AG09309 (cell line): ENCODE measurements at regions not wholly inside any gene's neighbourhood (a gene's known extent, or its start where the extent isn't known, plus 50 kb on each side); places are given as distances from the start of the nearest gene placed in this dataset.
"Not testable (repeated sequence)": the region's sequence is repeated elsewhere in the genome, so short reads cannot be mapped to it uniquely, and the experiment has no call there.

Experiments
- DNase-seq: peaks from one replicate; pipeline ENCODE4 v3.0.0-alpha.2; 2010; ENCODE audit warnings: low read depth
- H3K4me3 ChIP-seq: 2 replicates; pipeline ENCODE4 v1.5.1; 2011; ENCODE audit warnings: mild to moderate bottlenecking, low read depth, low read length, moderate library complexity; ENCODE audit not compliant: control insufficient read depth
- TF ChIP-seq, protein P1 (sequence below): IDR thresholded peaks from 2 replicates; pipeline ENCODE4 v1.5.1; 2011; ENCODE audit warnings: mild to moderate bottlenecking, low read depth, low read length, inconsistent platforms; ENCODE audit not compliant: insufficient read depth, control insufficient read depth; ENCODE audit errors: missing control alignments

DNA sequence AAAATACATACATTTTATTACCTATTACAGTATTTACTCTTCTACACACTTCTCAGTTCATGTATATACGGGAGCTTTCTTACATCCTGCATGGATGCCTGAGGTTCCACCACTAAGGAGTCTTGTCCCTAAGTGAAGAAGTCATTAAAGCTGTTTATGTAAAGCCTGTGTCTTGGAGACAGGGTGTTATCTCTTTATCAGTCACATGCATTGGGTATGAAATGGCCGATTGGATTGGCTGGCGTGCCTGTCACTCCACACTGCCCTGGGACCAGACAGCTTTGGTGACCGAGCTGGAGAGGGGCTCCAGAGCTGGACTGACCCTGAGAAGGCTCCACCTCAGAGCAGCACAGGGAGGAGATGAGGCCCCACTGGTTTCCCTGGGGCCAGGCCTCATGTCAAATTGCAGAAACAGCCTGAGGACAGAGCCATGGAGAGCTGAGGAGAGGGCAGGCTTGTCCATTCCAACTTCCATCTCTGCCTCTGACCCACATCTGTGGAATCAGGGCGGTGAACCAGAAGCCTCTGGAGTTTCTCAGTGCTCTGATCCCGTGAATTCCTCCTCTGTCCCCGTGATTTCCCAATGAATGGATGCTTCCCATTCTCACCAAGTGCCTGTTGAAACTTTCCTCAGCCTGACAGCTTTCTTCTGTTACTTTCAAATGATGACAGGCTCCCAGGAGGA is 628.8 kb downstream of the PRIM2 start:
- DNase-seq, H3K4me3 ChIP-seq: not testable (repeated sequence)

DNA sequence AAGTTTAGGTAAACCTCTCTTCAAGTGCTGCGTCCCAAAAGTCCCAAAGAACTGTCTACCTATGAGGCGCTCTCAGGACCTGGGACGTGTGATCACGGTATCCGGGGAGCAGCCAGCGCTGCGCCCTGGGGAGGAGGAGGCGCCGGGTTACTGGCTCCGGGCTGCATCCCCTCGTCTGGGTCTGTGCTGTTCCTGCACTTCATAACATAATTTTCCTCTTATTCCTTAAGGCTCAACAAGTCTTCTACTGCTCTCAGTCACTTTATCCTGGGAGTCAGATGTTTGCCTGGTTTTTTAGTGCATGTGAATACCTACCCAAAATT is 629.3 kb downstream of the PRIM2 start:
- H3K4me3 ChIP-seq, DNase-seq: not testable (repeated sequence)

DNA sequence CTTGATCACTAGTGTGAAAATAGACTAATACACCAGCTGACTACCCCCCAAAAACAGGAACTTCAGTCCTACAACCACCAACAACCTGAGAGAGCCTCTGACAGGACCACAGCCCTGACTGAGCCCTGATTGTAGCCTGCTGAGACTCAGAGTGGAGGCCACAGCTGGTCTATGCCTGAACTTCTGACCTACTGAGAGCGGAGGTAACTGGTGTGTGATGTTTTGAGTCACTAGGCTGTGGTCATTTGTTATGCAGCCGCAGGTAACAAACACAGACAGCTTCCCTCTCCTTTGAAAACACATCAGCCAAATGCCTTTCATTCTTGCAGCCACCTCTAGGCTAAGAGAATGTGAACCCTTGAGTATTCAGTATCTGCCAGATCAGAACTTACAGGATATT is 631.1 kb downstream of the PRIM2 start:
- not testable (repeated sequence) for H3K4me3 ChIP-seq, DNase-seq

DNA sequence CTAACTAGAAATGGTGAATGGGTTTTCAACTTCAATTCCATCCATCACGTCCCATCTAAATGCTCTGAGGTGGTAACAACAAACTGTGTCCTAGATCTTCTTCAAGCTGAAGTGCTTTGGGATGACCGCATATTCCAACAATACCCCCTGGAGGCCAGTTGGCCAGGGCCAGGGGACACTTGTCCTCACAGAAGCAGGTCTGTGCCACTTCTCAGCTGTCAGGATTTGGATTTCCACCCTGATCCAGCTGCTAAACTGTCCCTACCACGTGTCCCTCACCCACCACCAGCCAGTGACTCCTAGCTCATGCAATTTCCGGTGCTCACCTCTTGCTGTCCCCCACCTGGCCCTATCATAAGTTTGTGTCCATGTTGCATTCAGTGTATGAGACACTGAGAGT is 633.0 kb downstream of the PRIM2 start:
- not testable (repeated sequence) for DNase-seq, H3K4me3 ChIP-seq

DNA sequence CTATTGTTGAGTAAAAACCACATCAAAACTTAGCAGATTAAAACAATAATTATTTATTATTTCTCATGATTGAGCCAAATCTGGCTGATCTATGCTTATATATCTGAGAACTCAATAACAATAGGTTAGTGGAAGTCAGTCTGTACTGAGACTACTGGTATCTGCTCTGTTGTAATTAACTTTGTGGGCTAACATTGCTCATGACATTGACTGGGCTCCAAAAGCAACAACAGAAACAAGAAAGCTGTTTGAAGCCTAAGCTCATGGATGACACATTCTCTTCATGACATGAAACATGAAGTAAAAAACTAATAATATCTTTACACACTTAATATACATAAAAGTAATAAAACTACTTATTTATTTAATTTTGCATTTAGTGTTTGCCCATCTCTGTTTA is 649.3 kb downstream of the PRIM2 start:
- DNase-seq = peak; percentile 1
- not testable (repeated sequence) for H3K4me3 ChIP-seq

DNA sequence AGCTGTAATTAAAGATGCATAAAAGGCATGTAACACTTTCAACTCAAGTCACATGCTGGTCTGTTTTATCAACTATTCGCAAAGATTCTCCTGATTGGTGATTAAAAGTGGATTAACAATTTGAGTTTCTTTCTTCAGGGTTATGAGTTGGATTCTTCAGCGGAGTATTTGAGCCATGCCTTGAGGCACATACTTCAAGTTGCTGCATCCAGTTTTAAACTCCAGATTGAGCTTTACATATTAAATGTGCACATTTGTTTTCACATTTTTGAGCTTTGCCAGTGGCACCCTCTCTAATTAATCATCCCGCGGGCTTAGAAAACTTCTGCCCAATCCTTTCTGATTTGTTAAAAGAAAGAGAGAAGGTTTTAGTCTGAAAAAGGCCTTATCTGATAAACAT is 654.5 kb downstream of the PRIM2 start:
- H3K4me3 ChIP-seq, DNase-seq: not testable (repeated sequence)

DNA sequence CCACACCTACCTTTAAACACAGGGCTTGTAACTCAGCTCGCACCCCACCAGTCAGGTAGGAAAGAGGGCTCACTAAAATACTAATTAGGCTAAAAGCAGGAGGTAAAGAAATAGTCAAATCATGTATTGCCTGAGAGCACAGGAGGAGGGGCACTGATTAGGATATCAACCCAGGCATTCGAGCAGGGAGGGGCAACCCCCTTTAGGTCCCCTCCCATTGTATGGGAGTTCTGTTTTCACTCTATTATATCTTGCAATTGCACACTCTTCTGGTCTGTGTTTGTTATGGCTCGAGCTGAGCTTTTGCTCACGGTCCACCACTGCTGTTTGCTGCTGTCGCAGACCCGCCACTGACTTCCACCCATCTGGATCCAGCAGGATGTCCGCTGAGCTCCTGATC is 657.2 kb downstream of the PRIM2 start:
- DNase-seq = no peak
- TF ChIP-seq, protein P1, sequence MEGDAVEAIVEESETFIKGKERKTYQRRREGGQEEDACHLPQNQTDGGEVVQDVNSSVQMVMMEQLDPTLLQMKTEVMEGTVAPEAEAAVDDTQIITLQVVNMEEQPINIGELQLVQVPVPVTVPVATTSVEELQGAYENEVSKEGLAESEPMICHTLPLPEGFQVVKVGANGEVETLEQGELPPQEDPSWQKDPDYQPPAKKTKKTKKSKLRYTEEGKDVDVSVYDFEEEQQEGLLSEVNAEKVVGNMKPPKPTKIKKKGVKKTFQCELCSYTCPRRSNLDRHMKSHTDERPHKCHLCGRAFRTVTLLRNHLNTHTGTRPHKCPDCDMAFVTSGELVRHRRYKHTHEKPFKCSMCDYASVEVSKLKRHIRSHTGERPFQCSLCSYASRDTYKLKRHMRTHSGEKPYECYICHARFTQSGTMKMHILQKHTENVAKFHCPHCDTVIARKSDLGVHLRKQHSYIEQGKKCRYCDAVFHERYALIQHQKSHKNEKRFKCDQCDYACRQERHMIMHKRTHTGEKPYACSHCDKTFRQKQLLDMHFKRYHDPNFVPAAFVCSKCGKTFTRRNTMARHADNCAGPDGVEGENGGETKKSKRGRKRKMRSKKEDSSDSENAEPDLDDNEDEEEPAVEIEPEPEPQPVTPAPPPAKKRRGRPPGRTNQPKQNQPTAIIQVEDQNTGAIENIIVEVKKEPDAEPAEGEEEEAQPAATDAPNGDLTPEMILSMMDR = no peak

DNA sequence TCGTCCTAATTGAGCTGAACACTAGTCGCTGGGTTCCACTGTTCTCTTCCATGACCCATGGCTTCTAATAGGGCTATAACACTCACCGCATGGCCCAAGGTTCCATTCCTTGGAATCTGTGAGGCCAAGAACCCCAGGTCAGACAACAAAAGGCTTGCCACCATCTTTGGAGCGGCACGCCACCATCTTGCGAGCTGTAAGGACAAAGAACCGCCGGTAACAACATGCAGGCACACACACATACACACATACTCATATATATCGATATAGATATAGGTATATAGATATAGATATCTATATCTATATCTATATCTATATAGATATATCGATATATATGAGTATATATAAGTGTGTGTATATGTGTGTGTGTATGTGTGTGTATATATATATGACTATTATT is 657.7 kb downstream of the PRIM2 start:
- not testable (repeated sequence) for DNase-seq, H3K4me3 ChIP-seq

More for the DNA sequence above, 657.2 kb downstream of the PRIM2 start:
- no peak overlapping the region for H3K4me3 ChIP-seq

DNA sequence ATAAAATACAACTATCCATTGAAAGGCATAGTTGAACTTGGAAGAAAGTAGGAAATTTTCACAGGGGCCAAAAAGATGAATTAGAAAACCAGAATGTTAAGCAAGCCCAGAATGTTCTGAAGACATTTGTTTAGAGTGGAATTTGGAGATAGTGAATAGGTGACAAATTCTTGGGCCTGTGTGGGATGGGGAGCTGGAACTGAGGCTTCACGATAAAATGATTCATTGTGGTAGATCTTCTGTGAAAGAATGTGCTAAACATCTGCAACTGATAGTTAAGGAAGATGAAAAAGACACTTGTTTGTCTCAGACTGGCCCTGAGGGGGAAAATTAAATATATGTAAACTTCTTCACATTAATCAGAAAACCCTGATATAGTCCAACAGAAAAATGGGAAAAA is 658.9 kb downstream of the PRIM2 start:
- not testable (repeated sequence) for DNase-seq, H3K4me3 ChIP-seq

DNA sequence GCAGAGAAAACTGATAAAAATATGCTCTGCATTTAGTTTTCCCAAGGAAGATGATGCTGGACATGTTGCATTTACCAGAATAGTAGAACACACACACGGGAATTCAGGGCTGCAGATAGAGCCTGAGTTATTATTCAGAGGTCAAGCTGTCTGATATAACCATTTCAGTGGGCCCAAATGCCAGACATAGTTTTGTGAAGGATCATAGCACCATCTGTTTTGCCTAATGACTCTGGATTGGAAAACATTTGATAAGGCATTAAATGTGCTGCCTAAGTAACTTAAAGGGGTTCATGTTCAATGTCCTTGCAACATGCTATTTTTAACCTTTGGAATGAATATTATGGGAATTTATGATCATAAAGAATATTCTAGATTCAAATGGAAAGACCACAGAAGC is 666.2 kb downstream of the PRIM2 start:
- not testable (repeated sequence) for DNase-seq, H3K4me3 ChIP-seq

DNA sequence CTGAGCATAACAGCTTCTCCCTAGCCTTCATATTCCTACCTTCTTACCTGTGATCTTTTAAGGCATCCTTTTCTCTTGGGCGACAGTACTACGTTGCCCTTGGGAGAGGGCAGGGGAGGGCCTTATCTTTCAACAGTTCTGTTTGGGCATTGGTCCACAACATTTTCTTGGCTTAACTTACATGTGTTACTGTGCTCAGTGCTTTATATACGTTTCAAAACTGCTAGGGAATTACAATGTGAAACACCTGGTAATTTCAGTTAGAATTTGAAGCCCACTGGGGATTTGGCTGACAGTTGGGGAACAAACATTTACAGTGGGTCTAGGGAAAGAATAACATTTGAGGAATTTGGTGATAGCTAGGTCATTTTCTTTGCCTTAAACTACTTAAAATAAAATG is 667.1 kb downstream of the PRIM2 start:
- not testable (repeated sequence) for DNase-seq, H3K4me3 ChIP-seq

DNA sequence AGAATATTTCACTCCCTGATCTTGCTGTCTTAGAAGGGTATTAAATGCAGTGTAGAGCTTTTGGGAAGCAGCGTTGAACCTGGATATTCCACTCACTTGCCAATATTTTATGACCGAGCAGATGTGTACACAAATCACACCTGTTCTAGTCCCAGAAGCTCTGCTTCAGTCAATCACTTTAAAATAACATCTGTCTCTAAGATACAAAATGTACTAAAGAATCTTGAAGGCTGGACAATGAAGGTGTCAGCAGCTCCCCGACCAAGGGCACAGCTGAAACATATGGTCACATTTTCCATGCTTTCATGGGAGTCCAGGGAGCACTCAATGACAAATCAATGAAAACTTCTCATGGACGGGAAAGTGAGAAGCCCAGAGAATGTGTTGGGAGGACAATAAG is 668.3 kb downstream of the PRIM2 start:
- DNase-seq, H3K4me3 ChIP-seq: not testable (repeated sequence)

DNA sequence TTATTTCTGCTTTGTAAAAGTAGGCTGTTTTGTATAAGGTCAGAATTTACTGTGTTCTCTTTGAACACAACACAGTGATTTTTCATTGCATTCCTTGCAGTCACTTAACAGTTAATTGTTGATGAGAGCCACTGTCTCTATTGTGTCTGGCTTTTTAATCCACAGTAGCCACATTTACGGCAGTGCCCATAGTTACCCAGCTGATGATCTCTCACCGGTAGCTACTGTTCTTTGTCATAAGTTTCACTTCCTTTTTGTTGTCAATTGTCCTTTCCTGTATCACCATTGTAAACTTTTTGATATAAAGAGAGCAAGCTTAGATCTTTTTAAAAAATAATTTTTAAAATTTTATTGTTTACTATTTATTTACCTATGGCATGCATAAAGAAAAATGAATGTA is 669.2 kb downstream of the PRIM2 start:
- DNase-seq, H3K4me3 ChIP-seq: not testable (repeated sequence)

DNA sequence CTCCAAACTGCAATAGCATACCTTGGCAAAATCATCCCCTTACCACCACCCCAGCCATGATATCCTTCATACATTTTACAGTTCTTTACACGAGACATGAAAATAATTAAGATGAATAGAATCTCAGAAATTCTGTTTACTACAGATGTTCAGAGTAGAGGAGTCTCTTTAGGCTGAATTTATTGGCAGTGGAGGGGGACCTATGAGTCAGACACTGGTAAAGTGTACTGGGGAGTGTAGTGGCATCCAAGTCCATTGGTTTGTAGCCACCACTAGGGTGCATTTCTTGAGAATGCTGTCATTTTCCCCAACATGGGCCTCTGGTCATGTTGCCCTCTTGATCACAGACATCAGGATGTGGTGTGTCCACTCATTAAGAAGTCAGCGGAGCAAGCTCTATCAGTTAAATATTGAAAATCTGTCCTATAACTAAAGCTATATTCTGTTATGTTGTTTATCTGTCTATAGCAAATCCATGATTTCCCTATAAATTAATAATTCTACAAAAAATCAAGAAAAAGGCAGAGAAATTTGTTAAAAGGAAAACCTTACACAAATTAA is 672.2 kb downstream of the PRIM2 start:
- not testable (repeated sequence) for H3K4me3 ChIP-seq, DNase-seq

DNA sequence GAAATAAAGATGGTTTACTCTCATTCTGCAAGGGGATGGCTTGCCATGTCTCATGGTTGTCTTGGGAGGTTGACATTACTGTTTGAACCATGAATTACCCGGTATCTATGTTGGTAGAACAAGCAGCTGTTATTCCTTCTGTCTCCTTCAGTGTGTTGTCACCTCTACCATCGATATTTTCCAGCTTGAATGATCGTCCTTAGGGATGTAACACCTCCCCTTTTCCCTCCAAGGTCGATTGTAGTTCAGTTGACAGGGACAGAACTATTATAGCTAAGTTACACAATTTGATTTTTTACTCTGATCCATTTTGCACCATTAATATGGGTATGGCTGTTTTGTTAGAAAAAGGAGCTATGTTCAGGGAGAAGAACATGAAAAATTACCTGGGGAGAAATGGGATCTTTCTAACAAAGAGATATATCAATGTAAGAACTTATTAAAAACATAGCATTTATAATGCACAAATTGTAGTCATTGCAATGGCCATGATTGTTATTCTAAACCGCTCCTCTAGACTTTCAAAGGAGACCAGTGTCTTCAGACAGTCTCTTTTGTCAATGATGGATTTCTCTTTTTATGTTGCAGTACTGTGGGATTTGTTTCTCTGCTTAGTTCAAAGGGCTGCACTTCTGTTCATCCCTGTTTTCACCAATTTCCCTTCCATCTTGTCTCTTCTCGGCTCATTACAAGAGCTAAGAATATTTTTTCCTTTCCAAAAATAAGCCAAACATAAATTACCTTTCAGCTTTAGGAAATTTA is 681.6 kb downstream of the PRIM2 start:
- not testable (repeated sequence) for H3K4me3 ChIP-seq, DNase-seq

DNA sequence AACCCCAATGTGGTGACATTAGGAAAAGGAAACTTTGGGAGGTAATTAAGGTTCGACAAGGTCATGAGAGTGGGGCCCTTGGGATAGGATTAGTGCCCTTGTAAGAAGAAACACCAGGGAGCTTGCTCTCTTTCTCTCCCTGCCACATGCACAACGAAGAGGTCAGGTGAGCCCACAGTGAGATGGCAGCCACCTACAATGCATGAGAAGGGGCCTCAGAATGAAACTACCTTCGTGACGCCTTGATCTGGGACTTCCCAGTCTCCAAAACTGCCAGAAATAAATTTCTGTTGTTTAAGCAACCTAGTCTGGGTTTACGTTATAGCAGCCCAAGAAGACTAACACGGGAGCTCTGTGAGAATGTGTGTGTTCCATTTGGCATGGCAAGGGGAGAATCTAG is 682.8 kb downstream of the PRIM2 start:
- DNase-seq = not testable (repeated sequence)

More for the DNA sequence above, 682.8 kb downstream of the PRIM2 start:
- not testable (repeated sequence) for H3K4me3 ChIP-seq
